ENCODE measurements at regions not wholly inside any gene's neighbourhood (a gene's known extent, or its start where the extent isn't known, plus 50 kb on each side); places are given as distances from the start of the nearest gene placed in this dataset.

DNA sequence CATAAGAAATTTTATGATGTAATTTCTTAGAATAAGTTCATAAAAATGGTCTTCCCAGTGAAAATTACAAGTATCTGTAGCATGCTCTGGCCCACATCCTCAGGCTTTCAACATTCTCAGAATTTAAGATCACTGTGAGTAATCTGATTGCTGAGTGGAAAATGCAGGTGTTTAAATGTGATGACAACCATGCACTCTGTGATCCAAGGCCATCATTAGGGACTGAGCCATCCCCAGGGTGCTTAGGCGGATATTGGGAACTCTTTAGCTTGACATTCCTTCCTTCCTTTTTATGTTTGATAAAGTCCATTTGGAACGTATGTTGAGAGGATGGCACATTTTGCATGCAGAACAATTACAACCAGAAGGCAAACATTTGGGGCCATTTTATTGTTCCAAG is 95.5 kb downstream of the ARL4C start:
- Histone ChIP-seq H2AFZ (ENCODE audit: low read length) (no peak overlapping the region), H4K20me1 (ENCODE audit: insufficient read depth, low read length) (no peaks in the 10 kb centered on the region), H3K79me2 (ENCODE audit: low read length) (no peaks in the 10 kb centered on the region), H3K4me2 (ENCODE audit: low read depth, low read length) (no peak overlapping the region), H3K9me2 (replicated peaks; ENCODE audit: insufficient read depth, low read length) (no peaks in the 10 kb centered on the region), H3K9ac (ENCODE audit: low read length) (no peak overlapping the region), H3K27me3 (replicated peaks; ENCODE audit: insufficient read depth, low read length) (no peaks in the 10 kb centered on the region), H3K9me3 (replicated peaks; ENCODE audit: insufficient read depth, low read length) (no peaks in the 10 kb centered on the region), H3K36me3 (replicated peaks; ENCODE audit: insufficient read depth, low read length) (no peaks in the 10 kb centered on the region), H3K4me1 (ENCODE audit: low read length) (no peaks in the 10 kb centered on the region), H3K4me3 (ENCODE audit: low read length) (no peak overlapping the region), H3K27ac (ENCODE audit: low read length) (no peak overlapping the region), H3F3A (ENCODE audit: insufficient read depth, low read length) (no peaks in the 10 kb centered on the region)
- DNase-seq, result no peak
- TF ChIP-seq, protein P1, sequence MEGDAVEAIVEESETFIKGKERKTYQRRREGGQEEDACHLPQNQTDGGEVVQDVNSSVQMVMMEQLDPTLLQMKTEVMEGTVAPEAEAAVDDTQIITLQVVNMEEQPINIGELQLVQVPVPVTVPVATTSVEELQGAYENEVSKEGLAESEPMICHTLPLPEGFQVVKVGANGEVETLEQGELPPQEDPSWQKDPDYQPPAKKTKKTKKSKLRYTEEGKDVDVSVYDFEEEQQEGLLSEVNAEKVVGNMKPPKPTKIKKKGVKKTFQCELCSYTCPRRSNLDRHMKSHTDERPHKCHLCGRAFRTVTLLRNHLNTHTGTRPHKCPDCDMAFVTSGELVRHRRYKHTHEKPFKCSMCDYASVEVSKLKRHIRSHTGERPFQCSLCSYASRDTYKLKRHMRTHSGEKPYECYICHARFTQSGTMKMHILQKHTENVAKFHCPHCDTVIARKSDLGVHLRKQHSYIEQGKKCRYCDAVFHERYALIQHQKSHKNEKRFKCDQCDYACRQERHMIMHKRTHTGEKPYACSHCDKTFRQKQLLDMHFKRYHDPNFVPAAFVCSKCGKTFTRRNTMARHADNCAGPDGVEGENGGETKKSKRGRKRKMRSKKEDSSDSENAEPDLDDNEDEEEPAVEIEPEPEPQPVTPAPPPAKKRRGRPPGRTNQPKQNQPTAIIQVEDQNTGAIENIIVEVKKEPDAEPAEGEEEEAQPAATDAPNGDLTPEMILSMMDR (IDR thresholded peaks at IDR 0.05; ENCODE audit: low read length), result no peak
- no peak for TF ChIP-seq EZH2phosphoT487 (IDR thresholded peaks at IDR 0.05; ENCODE audit: low read length)
- TF ChIP-seq EZH2 (optimal IDR thresholded peaks at IDR 0.05; ENCODE audit: low read depth, low read length), result no peak

DNA sequence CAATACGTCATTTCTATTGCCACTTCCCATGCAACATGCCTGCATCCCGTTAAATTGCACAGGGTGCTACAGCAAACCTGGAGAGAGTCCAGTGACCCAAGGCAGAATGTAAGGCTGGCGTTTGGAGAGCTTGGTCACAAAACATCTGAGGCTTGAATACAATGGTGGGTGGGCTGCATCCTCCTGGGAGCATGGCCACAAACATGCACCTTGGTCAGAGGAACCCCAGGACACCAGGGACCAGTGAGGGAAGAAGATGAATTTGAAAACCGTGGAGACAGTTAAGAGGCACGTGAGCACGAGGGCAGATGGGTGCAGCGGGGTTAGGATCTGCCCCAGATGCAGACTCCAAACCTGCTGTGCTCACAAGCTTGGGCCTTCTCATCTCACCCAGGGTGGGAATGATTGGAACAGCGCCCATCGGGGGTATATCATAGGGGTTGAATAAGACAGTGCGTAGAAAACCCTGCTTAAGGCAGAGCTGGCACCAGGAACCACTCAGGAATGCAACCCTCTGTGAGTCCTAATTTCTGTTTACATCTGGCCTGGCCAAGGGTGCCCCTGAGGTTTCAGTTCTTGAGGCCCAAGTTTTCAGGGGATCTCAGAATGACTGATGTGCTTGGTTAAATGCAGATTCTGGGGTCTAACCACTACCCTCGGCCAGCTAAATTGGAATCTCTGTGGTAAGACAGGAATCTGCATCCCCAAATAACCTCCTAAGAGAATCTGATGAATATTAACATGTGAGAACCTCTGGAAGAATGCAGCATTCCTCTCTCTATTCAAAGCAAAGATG is 97.2 kb downstream of the ARL4C start:
- H3K4me3 ChIP-seq (ENCODE audit: low read length), result no peak overlapping the region
- no peak overlapping the region for H3K4me2 ChIP-seq (ENCODE audit: low read depth, low read length)

DNA sequence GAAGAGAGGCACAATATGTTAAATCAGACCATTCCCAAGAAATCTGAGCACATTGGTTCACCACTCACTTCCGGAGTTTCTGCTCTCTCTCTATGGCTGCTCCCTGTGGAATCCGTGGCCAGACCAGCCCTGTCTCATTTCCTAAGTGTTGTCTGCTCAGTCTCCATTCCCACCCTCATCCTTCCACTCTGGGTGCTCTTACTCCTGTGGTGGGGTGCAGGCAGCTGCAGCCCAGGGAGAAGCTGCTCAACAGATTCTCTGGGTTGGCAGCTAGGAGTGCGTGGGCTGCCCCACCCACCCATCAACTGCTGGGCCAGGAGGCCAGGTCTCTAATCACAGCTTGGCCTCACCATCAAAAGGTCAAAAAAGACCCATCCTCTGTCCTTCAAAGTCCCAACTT is 98.3 kb downstream of the ARL4C start:
- no peak overlapping the region for H3K27ac ChIP-seq (ENCODE audit: low read length)
- no peak for DNase-seq

More for the DNA sequence above, 97.2 kb downstream of the ARL4C start:
- Histone ChIP-seq H3K27me3 (replicated peaks; ENCODE audit: insufficient read depth, low read length) (no peaks in the 10 kb centered on the region), H3K79me2 (ENCODE audit: low read length) (no peaks in the 10 kb centered on the region), H4K20me1 (ENCODE audit: insufficient read depth, low read length) (no peaks in the 10 kb centered on the region), H3F3A (ENCODE audit: insufficient read depth, low read length) (no peaks in the 10 kb centered on the region), H3K27ac (ENCODE audit: low read length) (no peak overlapping the region), H3K9ac (ENCODE audit: low read length) (no peak overlapping the region), H2AFZ (ENCODE audit: low read length) (no peak overlapping the region), H3K36me3 (replicated peaks; ENCODE audit: insufficient read depth, low read length) (no peaks in the 10 kb centered on the region), H3K9me2 (replicated peaks; ENCODE audit: insufficient read depth, low read length) (no peaks in the 10 kb centered on the region), H3K9me3 (replicated peaks; ENCODE audit: insufficient read depth, low read length) (no peaks in the 10 kb centered on the region), H3K4me1 (ENCODE audit: low read length) (no peaks in the 10 kb centered on the region)
- TF ChIP-seq EZH2phosphoT487 (IDR thresholded peaks at IDR 0.05; ENCODE audit: low read length) (no peak), EZH2 (optimal IDR thresholded peaks at IDR 0.05; ENCODE audit: low read depth, low read length) (no peak)
- TF ChIP-seq, protein P1 (IDR thresholded peaks at IDR 0.05; ENCODE audit: low read length), result no peak
- DNase-seq, result no peak

More for the DNA sequence above, 98.3 kb downstream of the ARL4C start:
- Histone ChIP-seq H3K4me1 (ENCODE audit: low read length) (no peaks in the 10 kb centered on the region), H3K9me2 (replicated peaks; ENCODE audit: insufficient read depth, low read length) (no peaks in the 10 kb centered on the region), H3K79me2 (ENCODE audit: low read length) (no peaks in the 10 kb centered on the region), H3K4me2 (ENCODE audit: low read depth, low read length) (no peak overlapping the region), H3K4me3 (ENCODE audit: low read length) (no peak overlapping the region), H4K20me1 (ENCODE audit: insufficient read depth, low read length) (no peaks in the 10 kb centered on the region), H3K9ac (ENCODE audit: low read length) (no peak overlapping the region), H2AFZ (ENCODE audit: low read length) (no peak overlapping the region), H3K27me3 (replicated peaks; ENCODE audit: insufficient read depth, low read length) (no peaks in the 10 kb centered on the region), H3F3A (ENCODE audit: insufficient read depth, low read length) (no peaks in the 10 kb centered on the region), H3K9me3 (replicated peaks; ENCODE audit: insufficient read depth, low read length) (no peaks in the 10 kb centered on the region), H3K36me3 (replicated peaks; ENCODE audit: insufficient read depth, low read length) (no peaks in the 10 kb centered on the region)
- TF ChIP-seq, protein P1 (IDR thresholded peaks at IDR 0.05; ENCODE audit: low read length), result no peak
- no peak for TF ChIP-seq EZH2phosphoT487 (IDR thresholded peaks at IDR 0.05; ENCODE audit: low read length)
- TF ChIP-seq EZH2 (optimal IDR thresholded peaks at IDR 0.05; ENCODE audit: low read depth, low read length), result no peak
